NB4 (cell line): ENCODE measurements at regions not wholly inside any gene's neighbourhood (a gene's known extent, or its start where the extent isn't known, plus 50 kb on each side); places are given as distances from the start of the nearest gene placed in this dataset.

Source experiments
- POLR2A ChIP-seq: IDR thresholded peaks from 2 replicates; pipeline ENCODE4 v1.6.1; 2011; ENCODE audit warnings: mild to moderate bottlenecking; ENCODE audit not compliant: insufficient read length; ENCODE audit errors: extremely low read depth
- TF ChIP-seq, protein P1 (sequence below): IDR thresholded peaks from one replicate; pipeline ENCODE4 v1.5.1; 2012; ENCODE audit warnings: low read depth, low read length
- TF ChIP-seq, protein P2 (sequence below): IDR thresholded peaks from 2 replicates; pipeline ENCODE4 v1.6.1; 2011; ENCODE audit warnings: low read depth, low read length

- no peak for TF ChIP-seq POLR2A
- TF ChIP-seq, protein P1, sequence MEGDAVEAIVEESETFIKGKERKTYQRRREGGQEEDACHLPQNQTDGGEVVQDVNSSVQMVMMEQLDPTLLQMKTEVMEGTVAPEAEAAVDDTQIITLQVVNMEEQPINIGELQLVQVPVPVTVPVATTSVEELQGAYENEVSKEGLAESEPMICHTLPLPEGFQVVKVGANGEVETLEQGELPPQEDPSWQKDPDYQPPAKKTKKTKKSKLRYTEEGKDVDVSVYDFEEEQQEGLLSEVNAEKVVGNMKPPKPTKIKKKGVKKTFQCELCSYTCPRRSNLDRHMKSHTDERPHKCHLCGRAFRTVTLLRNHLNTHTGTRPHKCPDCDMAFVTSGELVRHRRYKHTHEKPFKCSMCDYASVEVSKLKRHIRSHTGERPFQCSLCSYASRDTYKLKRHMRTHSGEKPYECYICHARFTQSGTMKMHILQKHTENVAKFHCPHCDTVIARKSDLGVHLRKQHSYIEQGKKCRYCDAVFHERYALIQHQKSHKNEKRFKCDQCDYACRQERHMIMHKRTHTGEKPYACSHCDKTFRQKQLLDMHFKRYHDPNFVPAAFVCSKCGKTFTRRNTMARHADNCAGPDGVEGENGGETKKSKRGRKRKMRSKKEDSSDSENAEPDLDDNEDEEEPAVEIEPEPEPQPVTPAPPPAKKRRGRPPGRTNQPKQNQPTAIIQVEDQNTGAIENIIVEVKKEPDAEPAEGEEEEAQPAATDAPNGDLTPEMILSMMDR: no peak
- TF ChIP-seq, protein P2, sequence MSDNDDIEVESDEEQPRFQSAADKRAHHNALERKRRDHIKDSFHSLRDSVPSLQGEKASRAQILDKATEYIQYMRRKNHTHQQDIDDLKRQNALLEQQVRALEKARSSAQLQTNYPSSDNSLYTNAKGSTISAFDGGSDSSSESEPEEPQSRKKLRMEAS: no peak
These were observed 55.8 kb upstream of the FAM136A start for GRCh38 chr2:70357684-70358071.
